ENCODE measurements at regions not wholly inside any gene's neighbourhood (a gene's known extent, or its start where the extent isn't known, plus 50 kb on each side); places are given as distances from the start of the nearest gene placed in this dataset.

- CTCF ChIA-PET: no interaction called here
- Histone ChIP-seq H3K4me1 (ENCODE audit: control insufficient read depth, insufficient read depth, low read length) (no peaks in the 10 kb centered on the region), H3K27ac (ENCODE audit: extremely low read depth, low read depth, low read length) (no peak overlapping the region), H3K4me3 (ENCODE audit: low read depth, low read length) (no peak overlapping the region), H3K9me3 (ENCODE audit: control insufficient read depth, insufficient read depth, low read depth, low read length) (no peaks in the 10 kb centered on the region; the same call in 1 of the 2 replicates), H3K36me3 (ENCODE audit: control insufficient read depth in 2 of 2, insufficient read depth in 1 of 2, low read length in 2 of 2) (no peaks in the 10 kb centered on the region)
- TF ChIP-seq PRDM4 (tag by site-specific recombination; IDR thresholded peaks at IDR 0.05) (no peak), ZBTB8A (tag by site-specific recombination; IDR thresholded peaks at IDR 0.05) (no peak), MEIS1 (CRISPR knock-in tag; IDR thresholded peaks at IDR 0.05; ENCODE audit: borderline replicate concordance) (no peak), GFI1B (tag by site-specific recombination; IDR thresholded peaks at IDR 0.05) (no peak), ZFP3 (tag by site-specific recombination; IDR thresholded peaks at IDR 0.05; ENCODE audit: low read depth) (no peak), TRIM28 (IDR thresholded peaks at IDR 0.05; ENCODE audit: borderline replicate concordance, low read length) (no peak), PRDM2 (tag by site-specific recombination; IDR thresholded peaks at IDR 0.05; ENCODE audit: borderline replicate concordance) (no peak), ZNF239 (tag by site-specific recombination; IDR thresholded peaks at IDR 0.05) (no peak), SALL2 (tag by site-specific recombination; IDR thresholded peaks at IDR 0.05; ENCODE audit: borderline replicate concordance) (no peak), EGR2 (tag by site-specific recombination; IDR thresholded peaks at IDR 0.05; ENCODE audit: low read depth) (no peak), KLF17 (tag by site-specific recombination; IDR thresholded peaks at IDR 0.05) (no peak), ZNF174 (tag by site-specific recombination; IDR thresholded peaks at IDR 0.05) (no peak)
- POLR2A ChIA-PET: no interaction called here
Measured at GRCh38 chr2:8529706-8530277, 152.1 kb upstream of the ID2 start.

DNA sequence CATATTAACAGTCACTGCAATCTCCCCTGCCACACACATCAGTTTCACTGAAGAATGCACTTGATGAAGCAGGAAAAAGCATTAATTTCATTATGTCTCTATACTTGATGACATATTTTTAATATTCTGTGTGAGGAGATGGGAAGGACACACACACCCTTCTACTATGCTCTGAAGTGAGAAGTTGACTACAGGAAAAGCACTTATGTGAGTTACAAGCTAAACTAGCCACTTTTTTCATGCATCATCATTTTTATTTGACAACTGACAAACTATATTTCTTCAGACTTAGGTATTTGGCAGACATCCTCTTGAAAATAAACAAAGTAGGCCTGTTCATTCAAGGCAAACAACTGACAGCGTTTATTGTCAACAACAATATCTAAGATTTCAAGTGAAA lies 150.4 kb upstream of the ID2 start:
- ChIA-PET CTCF (interaction anchor here (0.6 to 1.3 kb wide), 2 partner anchors 28 to 1652 kb away, joined by 3 to 4 read pairs; no protein-coding TSS in a partner anchor), POLR2A (no interaction called here)
- TF ChIP-seq ZNF621 (tag by site-specific recombination; IDR thresholded peaks at IDR 0.05) (no peak), ZSCAN16 (tag by site-specific recombination; IDR thresholded peaks at IDR 0.05) (no peak), ZNF266 (tag by site-specific recombination; IDR thresholded peaks at IDR 0.05; ENCODE audit: low read depth) (no peak), ZNF274 (IDR thresholded peaks at IDR 0.05; ENCODE audit: low read length) (no peak), ZNF274 (tag by site-specific recombination; IDR thresholded peaks at IDR 0.05; ENCODE audit: borderline replicate concordance) (no peak), SETDB1 (IDR thresholded peaks at IDR 0.05; ENCODE audit: insufficient read length, low read length) (peak; percentile 57), ZNF335 (tag by site-specific recombination; conservative IDR thresholded peaks at IDR 0.05) (no peak)
- TF ChIP-seq, protein P1, sequence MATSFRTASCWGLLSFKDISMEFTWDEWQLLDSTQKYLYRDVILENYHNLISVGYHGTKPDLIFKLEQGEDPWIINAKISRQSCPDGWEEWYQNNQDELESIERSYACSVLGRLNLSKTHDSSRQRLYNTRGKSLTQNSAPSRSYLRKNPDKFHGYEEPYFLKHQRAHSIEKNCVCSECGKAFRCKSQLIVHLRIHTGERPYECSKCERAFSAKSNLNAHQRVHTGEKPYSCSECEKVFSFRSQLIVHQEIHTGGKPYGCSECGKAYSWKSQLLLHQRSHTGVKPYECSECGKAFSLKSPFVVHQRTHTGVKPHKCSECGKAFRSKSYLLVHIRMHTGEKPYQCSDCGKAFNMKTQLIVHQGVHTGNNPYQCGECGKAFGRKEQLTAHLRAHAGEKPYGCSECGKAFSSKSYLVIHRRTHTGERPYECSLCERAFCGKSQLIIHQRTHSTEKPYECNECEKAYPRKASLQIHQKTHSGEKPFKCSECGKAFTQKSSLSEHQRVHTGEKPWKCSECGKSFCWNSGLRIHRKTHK (tag by site-specific recombination; IDR thresholded peaks at IDR 0.05): no peak
- TF ChIP-seq, protein P2, sequence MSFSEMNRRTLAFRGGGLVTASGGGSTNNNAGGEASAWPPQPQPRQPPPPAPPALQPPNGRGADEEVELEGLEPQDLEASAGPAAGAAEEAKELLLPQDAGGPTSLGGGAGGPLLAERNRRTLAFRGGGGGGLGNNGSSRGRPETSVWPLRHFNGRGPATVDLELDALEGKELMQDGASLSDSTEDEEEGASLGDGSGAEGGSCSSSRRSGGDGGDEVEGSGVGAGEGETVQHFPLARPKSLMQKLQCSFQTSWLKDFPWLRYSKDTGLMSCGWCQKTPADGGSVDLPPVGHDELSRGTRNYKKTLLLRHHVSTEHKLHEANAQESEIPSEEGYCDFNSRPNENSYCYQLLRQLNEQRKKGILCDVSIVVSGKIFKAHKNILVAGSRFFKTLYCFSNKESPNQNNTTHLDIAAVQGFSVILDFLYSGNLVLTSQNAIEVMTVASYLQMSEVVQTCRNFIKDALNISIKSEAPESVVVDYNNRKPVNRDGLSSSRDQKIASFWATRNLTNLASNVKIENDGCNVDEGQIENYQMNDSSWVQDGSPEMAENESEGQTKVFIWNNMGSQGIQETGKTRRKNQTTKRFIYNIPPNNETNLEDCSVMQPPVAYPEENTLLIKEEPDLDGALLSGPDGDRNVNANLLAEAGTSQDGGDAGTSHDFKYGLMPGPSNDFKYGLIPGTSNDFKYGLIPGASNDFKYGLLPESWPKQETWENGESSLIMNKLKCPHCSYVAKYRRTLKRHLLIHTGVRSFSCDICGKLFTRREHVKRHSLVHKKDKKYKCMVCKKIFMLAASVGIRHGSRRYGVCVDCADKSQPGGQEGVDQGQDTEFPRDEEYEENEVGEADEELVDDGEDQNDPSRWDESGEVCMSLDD (tag by site-specific recombination; IDR thresholded peaks at IDR 0.05): no peak
- Histone ChIP-seq H3K4me3 (ENCODE audit: low read depth, low read length) (no peak overlapping the region), H3K4me1 (ENCODE audit: control insufficient read depth, insufficient read depth, low read length) (no peaks in the 10 kb centered on the region), H3K9me3 (ENCODE audit: control insufficient read depth, insufficient read depth, low read depth, low read length) (no peaks in the 10 kb centered on the region; the same call in 1 of the 2 replicates), H3K36me3 (ENCODE audit: control insufficient read depth in 2 of 2, insufficient read depth in 1 of 2, low read length in 2 of 2) (no peaks in the 10 kb centered on the region), H3K27ac (ENCODE audit: extremely low read depth, low read depth, low read length) (no peak overlapping the region)
